H1 (cell line): ENCODE measurements at regions not wholly inside any gene's neighbourhood (a gene's known extent, or its start where the extent isn't known, plus 50 kb on each side); places are given as distances from the start of the nearest gene placed in this dataset.

Source experiments
- CTCF ChIA-PET: fragments of 300-600 bp; sonication (Branson Sonifier 250); formaldehyde crosslinking; loops from one replicate; lab custom pipeline; 2021; ENCODE audit not compliant: partially characterized antibody; lab: Charles Lee
- POLR2A ChIA-PET: fragments of 300-600 bp; sonication (Branson Sonifier 250); formaldehyde crosslinking; loops from one replicate; lab custom pipeline; 2021; ENCODE audit warnings: inconsistent platforms; ENCODE audit not compliant: partially characterized antibody; lab: Charles Lee
- DNase-seq, 2 experiments: peaks; one replicate each; pipeline versions ENCODE4 v3.0.0 to v3.0.0-alpha.2; 2010 to 2022; ENCODE audit warnings: low spot score in 2 of 2, low read depth in 1 of 2, mixed read lengths in 1 of 2
- FAIRE-seq: peaks from 2 replicates; lab custom pipeline; 2011; peaks lifted over from hg19 to GRCh38; lab: Jason Lieb, UNC
- H2AFZ ChIP-seq: 2 replicates; pipeline ENCODE4 v1.8.1; 2012; ENCODE audit warnings: low read length, inconsistent platforms
- H2AK5ac ChIP-seq: 2 replicates; pipeline ENCODE4 v1.6.1; 2013; ENCODE audit warnings: low read depth, low read length
- H2BK120ac ChIP-seq: replicated peaks from 2 replicates; pipeline ENCODE3; 2013; ENCODE audit warnings: low read depth, low read length, inconsistent platforms
- H2BK12ac ChIP-seq: 2 replicates; pipeline ENCODE4 v1.6.1; 2013; ENCODE audit warnings: low read depth, low read length
- H2BK15ac ChIP-seq: 2 replicates; pipeline ENCODE4 v1.6.1; 2013; ENCODE audit warnings: low read length
- H2BK20ac ChIP-seq: 2 replicates; pipeline ENCODE4 v1.6.1; 2013; ENCODE audit warnings: low read length
- H2BK5ac ChIP-seq: 2 replicates; pipeline ENCODE4 v1.6.1; 2013; ENCODE audit warnings: low read depth, low read length
- H3K14ac ChIP-seq: 2 replicates; pipeline ENCODE4 v1.6.1; 2013; ENCODE audit warnings: inconsistent platforms; ENCODE audit not compliant: insufficient read length
- H3K18ac ChIP-seq: 2 replicates; pipeline ENCODE4 v1.6.1; 2013; ENCODE audit warnings: low read length; ENCODE audit errors: extremely low read depth
- H3K23ac ChIP-seq: 2 replicates; pipeline ENCODE4 v1.6.1; 2013; ENCODE audit warnings: inconsistent platforms; ENCODE audit not compliant: insufficient read length
- H3K23me2 ChIP-seq: 2 replicates; pipeline ENCODE4 v1.6.1; 2013; ENCODE audit warnings: low read depth, low read length
- H3K27ac ChIP-seq: 2 replicates; pipeline ENCODE4 v1.6.1; 2011; ENCODE audit warnings: low read depth, low read length, inconsistent platforms
- H3K27me3 ChIP-seq, 4 experiments: replicated peaks in 1 of 4; 1 replicate in 1 of 4; 2 replicates in 3 of 4; pipeline versions ENCODE4 v1.6.1 to v1.8.1; 2011 to 2013; ENCODE audit warnings: low read length in 3 of 4, mild to moderate bottlenecking in 3 of 4, inconsistent platforms in 2 of 4, mixed read lengths in 2 of 4, moderate library complexity in 1 of 4; ENCODE audit not compliant: control insufficient read depth in 3 of 4, insufficient read depth in 3 of 4; ENCODE audit errors: extremely low read depth in 1 of 4
- H3K36me3 ChIP-seq, 4 experiments: 2 replicates each; pipeline versions ENCODE4 v1.6.1 to v1.8.1; 2011 to 2013; ENCODE audit warnings: mild to moderate bottlenecking in 4 of 4, low read length in 3 of 4, moderate library complexity in 2 of 4, control low read depth in 1 of 4, inconsistent platforms in 1 of 4; ENCODE audit not compliant: insufficient read depth in 4 of 4, control insufficient read depth in 2 of 4
- H3K4ac ChIP-seq: replicated peaks from 2 replicates; pipeline ENCODE3; 2013; ENCODE audit warnings: low read length, low read depth, mixed read lengths, inconsistent platforms; ENCODE audit not compliant: insufficient read length
- H3K4me1 ChIP-seq, 4 experiments: replicated peaks in 1 of 4; 1 replicate in 1 of 4; 2 replicates in 3 of 4; pipeline versions ENCODE4 v1.6.1 to v1.8.1; 2011 to 2013; ENCODE audit warnings: low read length in 3 of 4, inconsistent platforms in 2 of 4, mixed read lengths in 1 of 4; ENCODE audit not compliant: insufficient read depth in 4 of 4, control insufficient read depth in 3 of 4
- H3K4me2 ChIP-seq, 2 experiments: 2 replicates each; pipeline versions ENCODE4 v1.6.1 to v1.8.1; 2011 to 2013; ENCODE audit warnings: low read depth in 2 of 2, low read length in 2 of 2, control low read depth in 1 of 2, inconsistent platforms in 1 of 2, mild to moderate bottlenecking in 1 of 2; ENCODE audit not compliant: insufficient read depth in 1 of 2
- H3K4me3 ChIP-seq, 4 experiments: fragments of 200-600, 300-600 bp in 1 of 4; sonication (generic), shearing (Covaris generic), sonication (Bioruptor Twin) in 1 of 4; 2 replicates each; pipeline versions ENCODE4 v1.5.1 to v1.8.1; 2011 to 2016; ENCODE audit warnings: low read length in 4 of 4, low read depth in 3 of 4, control low read depth in 2 of 4, inconsistent platforms in 2 of 4, mild to moderate bottlenecking in 2 of 4, mixed read lengths in 1 of 4, moderate library complexity in 1 of 4; ENCODE audit not compliant: insufficient read depth in 2 of 4; ENCODE audit errors: extremely low read depth in 1 of 4
- H3K56ac ChIP-seq: replicated peaks from 2 replicates; pipeline ENCODE3; 2013; ENCODE audit warnings: low read depth, mild to moderate bottlenecking, mixed read lengths, low read length, inconsistent platforms; ENCODE audit not compliant: insufficient read length
- H3K79me1 ChIP-seq: 2 replicates; pipeline ENCODE4 v1.6.1; 2013; ENCODE audit warnings: low read depth, low read length, control low read depth
- H3K79me2 ChIP-seq, 2 experiments: 2 replicates each; pipeline versions ENCODE4 v1.6.1 to v1.8.1; 2012 to 2013; ENCODE audit warnings: low read length in 2 of 2, mild to moderate bottlenecking in 2 of 2, inconsistent platforms in 1 of 2; ENCODE audit not compliant: insufficient read depth in 2 of 2, control insufficient read depth in 1 of 2
- H3K9ac ChIP-seq, 4 experiments: replicated peaks in 1 of 4; 1 replicate in 1 of 4; 2 replicates in 3 of 4; pipeline versions ENCODE4 v1.6.1 to v1.8.1; 2011 to 2013; ENCODE audit warnings: low read depth in 3 of 4, low read length in 3 of 4, control low read depth in 2 of 4, mild to moderate bottlenecking in 2 of 4, moderate library complexity in 2 of 4, inconsistent platforms in 1 of 4; ENCODE audit errors: extremely low read depth in 1 of 4
- H3K9me3 ChIP-seq, 2 experiments: 2 replicates each; pipeline versions ENCODE4 v1.6.1 to v1.8.1; 2012 to 2013; ENCODE audit warnings: mild to moderate bottlenecking in 2 of 2, moderate library complexity in 2 of 2, control low read depth in 1 of 2, inconsistent platforms in 1 of 2, low read depth in 1 of 2, low read length in 1 of 2, mixed read lengths in 1 of 2; ENCODE audit not compliant: insufficient read depth in 2 of 2
- H4K20me1 ChIP-seq, 2 experiments: replicated peaks in 1 of 2; 2 replicates each; pipeline versions ENCODE3 to v1.8.1; 2011 to 2013; ENCODE audit warnings: inconsistent platforms in 2 of 2, low read length in 2 of 2, mild to moderate bottlenecking in 1 of 2; ENCODE audit not compliant: insufficient read depth in 2 of 2, control insufficient read depth in 1 of 2
- H4K5ac ChIP-seq: 2 replicates; pipeline ENCODE4 v1.6.1; 2013; ENCODE audit warnings: low read length, low read depth, mixed read lengths, inconsistent platforms; ENCODE audit not compliant: insufficient read length
- H4K8ac ChIP-seq: 2 replicates; pipeline ENCODE4 v1.8.0; 2013; ENCODE audit warnings: mild to moderate bottlenecking, moderate library complexity, low read length, inconsistent platforms; ENCODE audit not compliant: insufficient read depth; ENCODE audit errors: extremely low read depth
- H4K91ac ChIP-seq: replicated peaks from 2 replicates; pipeline ENCODE3; 2013; ENCODE audit warnings: low read length, mixed read lengths, inconsistent platforms; ENCODE audit not compliant: insufficient read length
- CBX5 ChIP-seq: fragments of 300-800, 300-1000 bp; sonication (generic); IDR thresholded peaks from 2 replicates; pipeline ENCODE4 v1.7.1; 2016; ENCODE audit warnings: antibody characterized with exemption, low read length, low read depth
- CHD1 ChIP-seq: IDR thresholded peaks from 2 replicates; pipeline ENCODE4 v1.6.1; 2012; ENCODE audit warnings: low read depth, low read length, improper control_type of control experiment
- CHD2 ChIP-seq: IDR thresholded peaks from 2 replicates; pipeline ENCODE4 v1.6.1; 2012; ENCODE audit warnings: low read length, improper control_type of control experiment
- CTBP2 ChIP-seq: IDR thresholded peaks from 2 replicates; pipeline ENCODE4 v1.7.0; 2011; ENCODE audit warnings: borderline replicate concordance, mild to moderate bottlenecking, moderate library complexity, mixed read lengths, low read length; ENCODE audit not compliant: insufficient read depth, insufficient read length
- CTCF ChIP-seq, 3 experiments: IDR thresholded peaks; 1 replicate in 2 of 3; 2 replicates in 1 of 3; pipeline versions ENCODE4 v1.5.1 to v1.6.1; 2011; ENCODE audit warnings: low read length in 3 of 3, mild to moderate bottlenecking in 3 of 3, inconsistent platforms in 2 of 3, low read depth in 1 of 3, moderate library complexity in 1 of 3; ENCODE audit not compliant: insufficient read depth in 1 of 3; ENCODE audit errors: control extremely low read depth in 1 of 3
- EGR1 ChIP-seq: IDR thresholded peaks from 2 replicates; pipeline ENCODE4 v1.6.1; 2011; ENCODE audit warnings: low read depth, low read length, borderline replicate concordance
- HDAC6 ChIP-seq: IDR thresholded peaks from one replicate; pipeline ENCODE4 v1.7.1; 2012; ENCODE audit warnings: low read depth, mild to moderate bottlenecking, inconsistent platforms, low read length, moderate library complexity
- JUND ChIP-seq: IDR thresholded peaks from 2 replicates; pipeline ENCODE4 v1.6.1; 2011; ENCODE audit warnings: mild to moderate bottlenecking, improper control_type of control experiment, low read length
- KDM4A ChIP-seq: IDR thresholded peaks from one replicate; pipeline ENCODE4 v1.7.1; 2012; ENCODE audit warnings: low read depth, mild to moderate bottlenecking, moderate library complexity, low read length, inconsistent platforms; ENCODE audit not compliant: severe bottlenecking
- MAX ChIP-seq: IDR thresholded peaks from 2 replicates; pipeline ENCODE4 v1.6.1; 2012; ENCODE audit warnings: inconsistent platforms
- RAD21 ChIP-seq, 2 experiments: IDR thresholded peaks in 1 of 2; conservative IDR thresholded peaks in 1 of 2; 2 replicates each; pipeline ENCODE4 v1.6.1; 2011; ENCODE audit warnings: low read depth in 2 of 2, low read length in 2 of 2, improper control_type of control experiment in 1 of 2, inconsistent platforms in 1 of 2, mild to moderate bottlenecking in 1 of 2, moderate library complexity in 1 of 2
- TBP ChIP-seq: IDR thresholded peaks from 2 replicates; pipeline ENCODE4 v1.6.1; 2011; ENCODE audit warnings: low read depth, low read length, improper control_type of control experiment
- WGBS, 2 experiments: shearing (Covaris generic) in 1 of 2; methylation state at CpG; one replicate each; pipeline versions ENCODE4 v1.1.6 to v1.1.7; 2013 to 2015; ENCODE audit warnings: low lambda C conversion rate in 2 of 2, mixed read lengths in 2 of 2, inconsistent platforms in 1 of 2, low coverage in 1 of 2, missing lambda C conversion rate in 1 of 2; ENCODE audit not compliant: insufficient replicate concordance in 2 of 2, insufficient coverage in 1 of 2, insufficient read length in 1 of 2; ENCODE audit errors: extremely low coverage in 1 of 2, missing lambda C conversion rate in 1 of 2; 5-methylcytosine and 5-hydroxymethylcytosine counted together

- H4K8ac ChIP-seq, result no peak overlapping the region
- H3K23me2 ChIP-seq, result no peaks in the 10 kb centered on the region
- no peak overlapping the region for H3K18ac ChIP-seq
- no peaks in the 10 kb centered on the region for H3K27me3 ChIP-seq
- H3K56ac ChIP-seq, result no peak overlapping the region
- ChIA-PET CTCF (no interaction called here), POLR2A (no interaction called here)
- H3K9me3 ChIP-seq, result no peaks in the 10 kb centered on the region
- no peak overlapping the region for H2BK5ac ChIP-seq
- no peak overlapping the region for H4K91ac ChIP-seq
- H3K4me1 ChIP-seq, result no peaks in the 10 kb centered on the region
- no peak for DNase-seq
- H4K5ac ChIP-seq, result no peak overlapping the region
- H2BK12ac ChIP-seq, result no peak overlapping the region
- H2AFZ ChIP-seq, result no peak overlapping the region
- no peak overlapping the region for H2BK15ac ChIP-seq
- H2BK20ac ChIP-seq, result no peak overlapping the region
- WGBS, 2 experiments, result 96% methylated on average over 18 of the region's 18 CpGs; no CpG with 5 or more reads in 1 of the 2 experiments
- H3K9ac ChIP-seq, result no peak overlapping the region
- H3K23ac ChIP-seq, result no peak overlapping the region
- H3K4me2 ChIP-seq, result no peak overlapping the region
- no peak overlapping the region for H3K27ac ChIP-seq
- no peak for FAIRE-seq
- no peaks in the 10 kb centered on the region for H3K79me1 ChIP-seq
- H2AK5ac ChIP-seq, result no peak overlapping the region
- no peak overlapping the region for H2BK120ac ChIP-seq
- no peak overlapping the region for H3K14ac ChIP-seq
- H3K36me3 ChIP-seq, result no peaks in the 10 kb centered on the region
- no peak overlapping the region for H3K4me3 ChIP-seq
- H4K20me1 ChIP-seq, result no peaks in the 10 kb centered on the region
- no peaks in the 10 kb centered on the region for H3K79me2 ChIP-seq
- H3K4ac ChIP-seq, result no peak overlapping the region
- TF ChIP-seq TBP (no peak), CHD1 (no peak), EGR1 (no peak), CBX5 (no peak), CHD2 (no peak), CTBP2 (no peak), MAX (no peak), JUND (no peak), KDM4A (no peak), RAD21 (IDR thresholded peaks at IDR 0.05 in 1 of 2, conservative IDR thresholded peaks at IDR 0.05 in 1 of 2; ENCODE audit: low read depth in 2 of 2, low read length in 2 of 2) (no peak), HDAC6 (no peak), CTCF (IDR thresholded peaks at IDR 0.05; ENCODE audit: control extremely low read depth in 1 of 3, insufficient read depth in 1 of 3, low read depth in 1 of 3, low read length in 3 of 3) (no peak)
Measured at GRCh38 chr5:25991639-25992038, 1046.7 kb downstream of the CDH9 start.
